ENCODE measurements at regions not wholly inside any gene's neighbourhood (a gene's known extent, or its start where the extent isn't known, plus 50 kb on each side); places are given as distances from the start of the nearest gene placed in this dataset.

DNA sequence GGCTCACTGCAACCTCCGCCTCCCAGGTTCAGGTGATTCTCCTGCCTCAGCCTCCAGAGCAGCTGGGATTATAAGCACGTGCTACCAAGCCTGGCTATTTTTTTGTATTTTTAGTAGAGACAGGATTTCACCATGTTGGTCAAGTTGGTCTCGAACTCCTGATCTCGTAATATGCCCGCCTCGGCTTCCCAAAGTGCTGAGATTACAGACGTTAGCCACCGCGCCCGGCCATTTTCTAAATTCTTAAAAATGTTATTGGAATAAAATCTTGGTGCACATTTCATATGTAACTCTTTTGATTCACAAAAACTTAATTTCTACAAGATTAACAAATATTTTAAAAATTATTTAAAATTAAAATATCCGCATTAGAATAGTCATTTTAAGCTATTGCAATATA is 1480.3 kb upstream of the SPRY2 start:
- TF ChIP-seq, protein P1, sequence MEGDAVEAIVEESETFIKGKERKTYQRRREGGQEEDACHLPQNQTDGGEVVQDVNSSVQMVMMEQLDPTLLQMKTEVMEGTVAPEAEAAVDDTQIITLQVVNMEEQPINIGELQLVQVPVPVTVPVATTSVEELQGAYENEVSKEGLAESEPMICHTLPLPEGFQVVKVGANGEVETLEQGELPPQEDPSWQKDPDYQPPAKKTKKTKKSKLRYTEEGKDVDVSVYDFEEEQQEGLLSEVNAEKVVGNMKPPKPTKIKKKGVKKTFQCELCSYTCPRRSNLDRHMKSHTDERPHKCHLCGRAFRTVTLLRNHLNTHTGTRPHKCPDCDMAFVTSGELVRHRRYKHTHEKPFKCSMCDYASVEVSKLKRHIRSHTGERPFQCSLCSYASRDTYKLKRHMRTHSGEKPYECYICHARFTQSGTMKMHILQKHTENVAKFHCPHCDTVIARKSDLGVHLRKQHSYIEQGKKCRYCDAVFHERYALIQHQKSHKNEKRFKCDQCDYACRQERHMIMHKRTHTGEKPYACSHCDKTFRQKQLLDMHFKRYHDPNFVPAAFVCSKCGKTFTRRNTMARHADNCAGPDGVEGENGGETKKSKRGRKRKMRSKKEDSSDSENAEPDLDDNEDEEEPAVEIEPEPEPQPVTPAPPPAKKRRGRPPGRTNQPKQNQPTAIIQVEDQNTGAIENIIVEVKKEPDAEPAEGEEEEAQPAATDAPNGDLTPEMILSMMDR (conservative IDR thresholded peaks at IDR 0.05), result no peak
- TF ChIP-seq ZFX (IDR thresholded peaks at IDR 0.05), result no peak
